WTC11 (cell line): ENCODE measurements at regions not wholly inside any gene's neighbourhood (a gene's known extent, or its start where the extent isn't known, plus 50 kb on each side); places are given as distances from the start of the nearest gene placed in this dataset.

ENCODE experiments used
- ATAC-seq: fragments of 200-7000 bp; cut with Tn5 transposase; 2 replicates; pipeline ENCODE4 v1.10.0; 2021; ENCODE audit warnings: mild to moderate bottlenecking, moderate library complexity
- CTCF ChIA-PET: fragments of 300-600 bp; sonication (Branson Sonifier 250); formaldehyde crosslinking; loops from one replicate; lab custom pipeline; 2021; ENCODE audit warnings: antibody characterized with exemption; lab: Charles Lee
- POLR2A ChIA-PET: fragments of 350-600 bp; sonication (Branson Sonifier 250); formaldehyde crosslinking; loops from one replicate; lab custom pipeline; 2021; ENCODE audit warnings: antibody characterized with exemption; lab: Charles Lee
- DNase-seq: peaks from one replicate; pipeline ENCODE4 v3.0.0; 2021; ENCODE audit warnings: low spot score
- H3K27ac Mint-ChIP-seq: 2 replicates; pipeline ENCODE4 v1.8.0; 2021; ENCODE audit warnings: mixed read lengths
- H3K27me3 Mint-ChIP-seq: 2 replicates; pipeline ENCODE4 v1.8.0; 2021; ENCODE audit warnings: low read depth, mild to moderate bottlenecking, moderate library complexity, mixed read lengths
- H3K36me3 Mint-ChIP-seq: 2 replicates; pipeline ENCODE4 v1.8.0; 2021; ENCODE audit warnings: mixed read lengths
- H3K4me1 Mint-ChIP-seq: 2 replicates; pipeline ENCODE4 v1.8.0; 2022; ENCODE audit warnings: mixed read lengths
- H3K4me3 Mint-ChIP-seq: 2 replicates; pipeline ENCODE4 v1.8.0; 2021; ENCODE audit warnings: mild to moderate bottlenecking, moderate library complexity, mixed read lengths
- H3K9me3 Mint-ChIP-seq: 2 replicates; pipeline ENCODE4 v1.8.0; 2021; ENCODE audit warnings: mixed read lengths
- CBFB ChIP-seq: sonication (generic); formaldehyde crosslinking; IDR thresholded peaks from 2 replicates; pipeline ENCODE4 v1.8.1; 2022; ENCODE audit warnings: mild to moderate bottlenecking, low read depth, missing genetic modification reagents
- E2F4 ChIP-seq: sonication (generic); formaldehyde crosslinking; IDR thresholded peaks from 2 replicates; pipeline ENCODE4 v1.8.1; 2022; ENCODE audit warnings: low read depth, mild to moderate bottlenecking, moderate library complexity, missing genetic modification reagents, borderline replicate concordance
- EMX1 ChIP-seq: fragments of 250-450 bp; sonication (Bioruptor Pico); IDR thresholded peaks from 2 replicates; pipeline ENCODE4 v1.8.0; 2021; ENCODE audit warnings: mild to moderate bottlenecking
- GRHL2 ChIP-seq: fragments of 250-450 bp; sonication (Bioruptor Pico); IDR thresholded peaks from 2 replicates; pipeline ENCODE4 v1.8.0; 2022; ENCODE audit warnings: mild to moderate bottlenecking, moderate library complexity; ENCODE audit not compliant: insufficient replicate concordance, severe bottlenecking
- GTF2I ChIP-seq: fragments of 250-450 bp; sonication (Bioruptor Pico); conservative IDR thresholded peaks from 2 replicates; pipeline ENCODE4 v1.4.0; 2021; ENCODE audit warnings: mild to moderate bottlenecking
- IRF2 ChIP-seq: sonication (generic); formaldehyde crosslinking; IDR thresholded peaks from 2 replicates; pipeline ENCODE4 v1.8.0; 2022; ENCODE audit warnings: low read depth, missing genetic modification reagents, borderline replicate concordance
- KAT7 ChIP-seq: sonication (generic); formaldehyde crosslinking; IDR thresholded peaks from 2 replicates; pipeline ENCODE4 v1.8.1; 2023; ENCODE audit warnings: missing genetic modification reagents, mild to moderate bottlenecking, borderline replicate concordance
- MYBL2 ChIP-seq: sonication (generic); formaldehyde crosslinking; IDR thresholded peaks from 2 replicates; pipeline ENCODE4 v1.8.1; 2023; ENCODE audit warnings: mild to moderate bottlenecking, moderate library complexity, missing genetic modification reagents
- PREB ChIP-seq: sonication (generic); formaldehyde crosslinking; IDR thresholded peaks from 2 replicates; pipeline ENCODE4 v1.8.1; 2022; ENCODE audit warnings: mild to moderate bottlenecking, missing genetic modification reagents, moderate library complexity, borderline replicate concordance
- RORB ChIP-seq: fragments of 250-450 bp; sonication (Bioruptor Pico); IDR thresholded peaks from 2 replicates; pipeline ENCODE4 v1.9.0; 2021; ENCODE audit warnings: mild to moderate bottlenecking
- TEAD1 ChIP-seq: sonication (generic); formaldehyde crosslinking; IDR thresholded peaks from 2 replicates; pipeline ENCODE4 v1.8.0; 2022; ENCODE audit warnings: mild to moderate bottlenecking, missing genetic modification reagents
- ZBTB43 ChIP-seq: sonication (generic); formaldehyde crosslinking; IDR thresholded peaks from 2 replicates; pipeline ENCODE4 v1.8.1; 2023; ENCODE audit warnings: mild to moderate bottlenecking, missing genetic modification reagents
- ZNF219 ChIP-seq: sonication (generic); formaldehyde crosslinking; IDR thresholded peaks from 2 replicates; pipeline ENCODE4 v1.8.0; 2023; ENCODE audit warnings: missing genetic modification reagents, mild to moderate bottlenecking, borderline replicate concordance
- ZNF317 ChIP-seq: sonication (generic); formaldehyde crosslinking; IDR thresholded peaks from 2 replicates; pipeline ENCODE4 v1.8.1; 2023; ENCODE audit warnings: low read depth, mild to moderate bottlenecking, moderate library complexity, missing genetic modification reagents, borderline replicate concordance
- ZNF416 ChIP-seq: fragments of 250-450 bp; sonication (Bioruptor Pico); IDR thresholded peaks from 2 replicates; pipeline ENCODE4 v1.9.0; 2021; ENCODE audit warnings: mild to moderate bottlenecking, inconsistent platforms
- ZNF423 ChIP-seq: fragments of 250-450 bp; sonication (Bioruptor Pico); IDR thresholded peaks from 2 replicates; pipeline ENCODE4 v2.1.2; 2022; ENCODE audit warnings: mild to moderate bottlenecking, moderate library complexity
- ZNF671 ChIP-seq: fragments of 250-450 bp; sonication (Bioruptor Pico); IDR thresholded peaks from 2 replicates; pipeline ENCODE4 v1.8.0; 2021; ENCODE audit warnings: mild to moderate bottlenecking
- TF ChIP-seq, protein P1 (sequence below): sonication (generic); formaldehyde crosslinking; IDR thresholded peaks from 2 replicates; pipeline ENCODE4 v1.8.1; 2023; ENCODE audit warnings: mild to moderate bottlenecking, missing genetic modification reagents, moderate library complexity
- TF ChIP-seq, protein P2 (sequence below): fragments of 250-450 bp; sonication (Bioruptor Pico); IDR thresholded peaks from 2 replicates; pipeline ENCODE4 v1.9.0; 2021; ENCODE audit warnings: mild to moderate bottlenecking

- TF ChIP-seq IRF2 (CRISPR knock-in tag) = no peak
- no peak for TF ChIP-seq MYBL2 (CRISPR knock-in tag)
- no peak for TF ChIP-seq ZNF317 (CRISPR knock-in tag)
- TF ChIP-seq TEAD1 (CRISPR knock-in tag) = no peak
- no peak for TF ChIP-seq RORB (CRISPR knock-in tag)
- TF ChIP-seq GRHL2 (CRISPR knock-in tag) = no peak
- no peaks in the 10 kb centered on the region for H3K27me3 Mint-ChIP-seq
- no peak overlapping the region for H3K4me3 Mint-ChIP-seq
- DNase-seq (no peak), ATAC-seq (no peak)
- POLR2A ChIA-PET = no interaction called here
- CTCF ChIA-PET = no interaction called here
- no peaks in the 10 kb centered on the region for H3K4me1 Mint-ChIP-seq
- H3K36me3 Mint-ChIP-seq = peaks cover 14% of the 10 kb centered on the region
- H3K27ac Mint-ChIP-seq = no peak overlapping the region
- H3K9me3 Mint-ChIP-seq = peaks cover 24% of the 10 kb centered on the region
Observed at GRCh38 chr12:105843561-105843960, 295.2 kb downstream of the NUAK1 start.

GRCh38 chr12:105843986-105844760 lies 294.6 kb downstream of the NUAK1 start:
- POLR2A ChIA-PET = no interaction called here
- Mint-ChIP-seq H3K4me1 (no peaks in the 10 kb centered on the region), H3K27me3 (no peaks in the 10 kb centered on the region), H3K9me3 (peaks cover 28% of the 10 kb centered on the region), H3K36me3 (peaks cover 14% of the 10 kb centered on the region), H3K27ac (no peak overlapping the region), H3K4me3 (no peak overlapping the region)
- DNase-seq = no peak
- no peak for ATAC-seq
- TF ChIP-seq, protein P1, sequence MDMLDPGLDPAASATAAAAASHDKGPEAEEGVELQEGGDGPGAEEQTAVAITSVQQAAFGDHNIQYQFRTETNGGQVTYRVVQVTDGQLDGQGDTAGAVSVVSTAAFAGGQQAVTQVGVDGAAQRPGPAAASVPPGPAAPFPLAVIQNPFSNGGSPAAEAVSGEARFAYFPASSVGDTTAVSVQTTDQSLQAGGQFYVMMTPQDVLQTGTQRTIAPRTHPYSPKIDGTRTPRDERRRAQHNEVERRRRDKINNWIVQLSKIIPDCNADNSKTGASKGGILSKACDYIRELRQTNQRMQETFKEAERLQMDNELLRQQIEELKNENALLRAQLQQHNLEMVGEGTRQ (CRISPR knock-in tag) = no peak
- TF ChIP-seq MYBL2 (CRISPR knock-in tag) (no peak), ZNF416 (CRISPR knock-in tag) (no peak), GTF2I (CRISPR knock-in tag) (no peak), ZBTB43 (CRISPR knock-in tag) (no peak), ZNF671 (no peak), RORB (CRISPR knock-in tag) (no peak), KAT7 (CRISPR knock-in tag) (no peak)
- CTCF ChIA-PET = no interaction called here

- Mint-ChIP-seq H3K9me3 (peaks cover 31% of the 10 kb centered on the region), H3K27ac (no peak overlapping the region), H3K4me1 (no peaks in the 10 kb centered on the region), H3K4me3 (no peak overlapping the region), H3K27me3 (no peaks in the 10 kb centered on the region), H3K36me3 (peaks cover 14% of the 10 kb centered on the region)
- no peak for DNase-seq
- CTCF ChIA-PET = no interaction called here
- POLR2A ChIA-PET = no interaction called here
- TF ChIP-seq, protein P2, sequence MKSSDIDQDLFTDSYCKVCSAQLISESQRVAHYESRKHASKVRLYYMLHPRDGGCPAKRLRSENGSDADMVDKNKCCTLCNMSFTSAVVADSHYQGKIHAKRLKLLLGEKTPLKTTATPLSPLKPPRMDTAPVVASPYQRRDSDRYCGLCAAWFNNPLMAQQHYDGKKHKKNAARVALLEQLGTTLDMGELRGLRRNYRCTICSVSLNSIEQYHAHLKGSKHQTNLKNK (CRISPR knock-in tag) = no peak
- TF ChIP-seq EMX1 (CRISPR knock-in tag) = no peak
- ATAC-seq = no peak
Observed at GRCh38 chr12:105846331-105846730, 292.4 kb downstream of the NUAK1 start.

GRCh38 chr12:105847068-105847467 lies 291.7 kb downstream of the NUAK1 start:
- H3K4me3 Mint-ChIP-seq = no peak overlapping the region
- no peak for ATAC-seq
- peaks cover 31% of the 10 kb centered on the region for H3K9me3 Mint-ChIP-seq
- DNase-seq = no peak
- ChIA-PET CTCF (no interaction called here), POLR2A (no interaction called here)
- H3K36me3 Mint-ChIP-seq = peaks cover 14% of the 10 kb centered on the region
- H3K27ac Mint-ChIP-seq = no peak overlapping the region
- no peaks in the 10 kb centered on the region for H3K4me1 Mint-ChIP-seq
- TF ChIP-seq E2F4 (no peak), CBFB (CRISPR knock-in tag) (no peak), ZNF423 (CRISPR knock-in tag) (no peak), PREB (CRISPR knock-in tag) (no peak), MYBL2 (CRISPR knock-in tag) (no peak), ZNF219 (CRISPR knock-in tag) (no peak)
- no peaks in the 10 kb centered on the region for H3K27me3 Mint-ChIP-seq
